Ovary (tissue), 3 donors: ENCODE measurements at regions not wholly inside any gene's neighbourhood (a gene's known extent, or its start where the extent isn't known, plus 50 kb on each side); places are given as distances from the start of the nearest gene placed in this dataset.

ENCODE experiments used
- CTCF ChIP-seq, 3 donors: fragments of 450-650 bp in 2 of 3; fragments of 200-600 bp in 1 of 3; IDR thresholded peaks; one replicate each; pipeline versions ENCODE4 v1.5.1 to v1.8.0; 2016 to 2022; ENCODE audit warnings: antibody characterized with exemption in 3 of 3, mild to moderate bottlenecking in 1 of 3
- EP300 ChIP-seq: sonication (generic); formaldehyde crosslinking; IDR thresholded peaks from one replicate; pipeline ENCODE4 v1.6.1; 2017; ENCODE audit warnings: antibody characterized with exemption
- POLR2A ChIP-seq: fragments of 450-650 bp; IDR thresholded peaks from one replicate; pipeline ENCODE4 v1.6.1; 2017; ENCODE audit warnings: antibody characterized with exemption, mild to moderate bottlenecking, moderate library complexity
- donor health status: DM: no; HTN: no; CAD: no.

- TF ChIP-seq POLR2A (no peak), CTCF (IDR thresholded peaks at IDR 0.05) (no peak), EP300 (no peak)
Observed at GRCh38 chr5:87069311-87069710, 198.4 kb upstream of the RASA1 start.
